Esophagus squamous epithelium (tissue), 4 donors: ENCODE measurements at regions not wholly inside any gene's neighbourhood (a gene's known extent, or its start where the extent isn't known, plus 50 kb on each side); places are given as distances from the start of the nearest gene placed in this dataset.

ENCODE experiments used
- CTCF ChIP-seq, 6 experiments: fragments of 450-650 bp in 4 of 6; fragments of 200-600 bp in 2 of 6; sonication (generic) in 2 of 6; IDR thresholded peaks; one replicate each; pipeline ENCODE4 v1.5.1; 2016 to 2019; ENCODE audit warnings: antibody characterized with exemption in 6 of 6, mild to moderate bottlenecking in 4 of 6, moderate library complexity in 4 of 6
- POLR2A ChIP-seq, 4 donors: fragments of 450-650 bp; IDR thresholded peaks; one replicate each; pipeline ENCODE4 v1.6.1; 2017; ENCODE audit warnings: antibody characterized with exemption in 4 of 4, mild to moderate bottlenecking in 4 of 4, moderate library complexity in 3 of 4

- TF ChIP-seq CTCF (IDR thresholded peaks at IDR 0.05) (no peak), POLR2A (IDR thresholded peaks at IDR 0.05) (no peak)
Measured at GRCh38 chr5:125508225-125508624, 761.8 kb upstream of the ZNF608 start.
